Mucosa of stomach (tissue), 1 donor: ENCODE measurements at regions not wholly inside any gene's neighbourhood (a gene's known extent, or its start where the extent isn't known, plus 50 kb on each side); places are given as distances from the start of the nearest gene placed in this dataset.

Experiments
- H3K27me3 ChIP-seq: one replicate; pipeline ENCODE4 v1.7.0; 2013; ENCODE audit warnings: mild to moderate bottlenecking, low read length; ENCODE audit not compliant: control insufficient read depth, insufficient read depth
- H3K36me3 ChIP-seq: one replicate; pipeline ENCODE4 v1.7.0; 2013; ENCODE audit warnings: low read length; ENCODE audit not compliant: control insufficient read depth, insufficient read depth
- H3K4me1 ChIP-seq: one replicate; pipeline ENCODE4 v1.7.0; 2013; ENCODE audit warnings: mild to moderate bottlenecking, low read length; ENCODE audit not compliant: control insufficient read depth, insufficient read depth
- H3K4me3 ChIP-seq: one replicate; pipeline ENCODE4 v1.7.0; 2013; ENCODE audit warnings: low read length
- H3K9ac ChIP-seq: one replicate; pipeline ENCODE4 v1.7.0; 2013; ENCODE audit warnings: mild to moderate bottlenecking, low read length, moderate library complexity
- H3K9me3 ChIP-seq: one replicate; pipeline ENCODE4 v1.7.0; 2013; ENCODE audit warnings: mild to moderate bottlenecking, low read length, moderate library complexity; ENCODE audit not compliant: control insufficient read depth
- donor health status: Pancreatic carcinoma.

DNA sequence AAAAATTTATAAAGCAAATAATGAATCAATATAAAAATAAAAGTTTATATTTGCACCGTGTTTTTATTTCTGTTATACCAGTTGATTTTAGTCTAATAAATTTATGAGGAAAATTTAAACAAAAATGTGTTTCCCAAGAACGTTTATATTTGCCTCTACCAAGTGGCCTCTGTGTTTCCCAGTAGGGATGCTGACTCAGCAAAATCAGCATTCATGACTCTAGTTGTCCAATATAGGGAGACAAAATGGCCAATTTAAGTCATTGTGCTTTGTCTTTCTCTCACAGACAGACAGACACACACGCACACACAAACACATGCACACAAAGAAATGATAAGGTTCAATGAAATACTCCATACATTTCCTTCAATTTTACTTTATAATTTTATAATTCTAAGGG is 942.5 kb upstream of the ZWINT start:
- Histone ChIP-seq H3K4me1 (no peaks in the 10 kb centered on the region), H3K9ac (no peak overlapping the region), H3K4me3 (no peak overlapping the region), H3K27me3 (no peaks in the 10 kb centered on the region), H3K9me3 (no peaks in the 10 kb centered on the region), H3K36me3 (no peaks in the 10 kb centered on the region)

DNA sequence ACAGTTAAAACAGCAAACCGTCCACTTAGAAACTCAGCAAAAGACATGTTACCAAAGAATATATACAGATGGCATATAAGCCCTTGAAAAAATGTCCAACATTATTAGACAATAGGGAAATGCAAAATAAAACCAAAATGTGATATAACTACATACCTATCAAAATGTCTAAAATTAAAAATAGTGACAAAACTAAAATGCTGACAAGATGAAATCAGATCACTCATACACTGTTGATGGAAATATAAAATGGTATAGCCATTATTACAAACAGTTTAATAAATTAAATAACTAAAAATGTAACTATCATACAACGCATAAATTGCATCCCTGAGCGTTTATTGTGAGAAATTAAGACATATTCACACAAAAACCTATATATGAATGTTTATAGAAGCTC is 939.7 kb upstream of the ZWINT start:
- H3K4me1 ChIP-seq: no peaks in the 10 kb centered on the region
- no peak overlapping the region for H3K4me3 ChIP-seq
- no peak overlapping the region for H3K9ac ChIP-seq
- H3K9me3 ChIP-seq: no peaks in the 10 kb centered on the region
- no peaks in the 10 kb centered on the region for H3K36me3 ChIP-seq
- H3K27me3 ChIP-seq: no peaks in the 10 kb centered on the region

DNA sequence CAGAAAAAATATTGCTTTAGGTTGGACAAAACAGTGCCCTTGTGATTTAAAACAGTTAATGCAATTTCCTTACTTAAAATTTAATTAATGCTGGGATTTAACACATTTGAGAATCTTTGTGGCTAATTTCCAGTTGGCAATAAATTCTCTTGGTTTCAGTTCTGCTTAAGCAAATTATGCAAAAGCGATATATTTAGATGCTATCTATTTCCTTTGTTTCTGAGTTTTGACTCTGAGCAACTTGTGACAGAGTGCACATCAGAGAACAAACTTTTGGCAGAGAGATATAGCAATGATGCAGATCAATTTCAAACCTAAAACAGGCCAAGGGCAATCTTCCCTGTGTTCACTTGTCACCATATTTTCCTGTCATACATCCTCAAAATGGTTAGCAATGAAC is 933.6 kb upstream of the ZWINT start:
- Histone ChIP-seq H3K4me1 (no peaks in the 10 kb centered on the region), H3K9ac (no peak overlapping the region), H3K4me3 (no peak overlapping the region), H3K27me3 (no peaks in the 10 kb centered on the region), H3K36me3 (no peaks in the 10 kb centered on the region), H3K9me3 (no peaks in the 10 kb centered on the region)

DNA sequence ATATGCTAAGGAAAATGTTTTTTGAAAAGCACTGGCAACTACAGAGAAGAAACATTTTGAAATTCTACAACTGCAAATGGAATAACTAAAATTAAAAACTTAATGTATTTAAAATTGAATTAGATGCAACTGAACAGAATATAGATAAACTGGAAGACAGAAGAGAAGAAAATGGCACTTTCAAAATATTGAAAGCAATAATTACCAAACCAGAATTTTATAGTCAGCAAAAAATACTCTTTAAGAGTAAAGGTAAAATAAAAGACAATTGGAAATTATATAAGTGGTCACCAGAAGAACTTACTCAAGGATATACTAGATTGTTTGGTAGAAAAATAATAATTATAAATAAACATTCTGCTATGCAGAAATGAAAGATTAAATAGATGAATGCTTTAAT is 927.7 kb upstream of the ZWINT start:
- H3K27me3 ChIP-seq: no peaks in the 10 kb centered on the region
- H3K4me3 ChIP-seq: no peak overlapping the region
- no peaks in the 10 kb centered on the region for H3K36me3 ChIP-seq
- H3K4me1 ChIP-seq: no peaks in the 10 kb centered on the region
- H3K9ac ChIP-seq: no peak overlapping the region
- H3K9me3 ChIP-seq: no peaks in the 10 kb centered on the region

DNA sequence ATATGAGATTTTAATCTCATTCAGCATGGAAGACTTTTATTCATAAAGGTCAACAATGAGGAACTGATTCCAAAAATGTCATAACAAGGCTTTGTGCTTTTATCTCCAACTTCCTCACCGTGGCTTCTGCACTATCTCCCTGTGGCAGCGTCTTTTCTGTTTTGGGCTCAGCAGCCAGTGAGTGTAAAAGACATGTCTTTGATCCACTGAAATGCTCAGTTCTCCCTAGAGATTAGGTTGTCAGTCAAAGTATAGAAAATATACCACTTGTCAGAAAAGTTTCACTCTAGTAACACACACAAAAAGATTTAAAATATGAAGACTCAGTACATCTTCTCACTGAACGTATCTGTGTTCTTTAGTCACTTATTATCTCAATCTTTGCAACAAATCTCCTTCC is 901.8 kb upstream of the ZWINT start:
- no peak overlapping the region for H3K4me3 ChIP-seq
- no peaks in the 10 kb centered on the region for H3K36me3 ChIP-seq
- H3K4me1 ChIP-seq: no peaks in the 10 kb centered on the region
- H3K27me3 ChIP-seq: no peaks in the 10 kb centered on the region
- no peak overlapping the region for H3K9ac ChIP-seq
- H3K9me3 ChIP-seq: no peaks in the 10 kb centered on the region

DNA sequence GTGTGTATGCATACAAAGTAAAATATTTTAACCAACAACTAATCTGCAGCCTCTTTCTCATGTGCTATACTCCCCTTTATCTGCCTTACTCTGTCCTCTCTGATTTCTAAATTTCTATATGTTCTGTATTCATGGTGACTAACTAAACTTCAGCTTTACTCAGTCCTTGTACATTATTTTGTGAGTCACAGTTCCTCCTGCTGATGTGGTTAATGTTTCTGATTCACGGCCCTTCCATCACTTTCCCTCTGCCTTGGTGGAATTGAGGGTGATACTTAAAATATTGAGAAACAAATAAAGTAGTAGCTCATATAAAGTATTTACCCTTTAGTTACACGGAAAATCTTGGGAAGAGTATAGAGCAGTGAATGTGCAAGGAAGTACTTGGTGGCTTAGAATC is 899.1 kb upstream of the ZWINT start:
- H3K4me1 ChIP-seq: no peaks in the 10 kb centered on the region
- no peaks in the 10 kb centered on the region for H3K9me3 ChIP-seq
- H3K27me3 ChIP-seq: no peaks in the 10 kb centered on the region
- H3K4me3 ChIP-seq: no peak overlapping the region
- no peak overlapping the region for H3K9ac ChIP-seq
- no peaks in the 10 kb centered on the region for H3K36me3 ChIP-seq

DNA sequence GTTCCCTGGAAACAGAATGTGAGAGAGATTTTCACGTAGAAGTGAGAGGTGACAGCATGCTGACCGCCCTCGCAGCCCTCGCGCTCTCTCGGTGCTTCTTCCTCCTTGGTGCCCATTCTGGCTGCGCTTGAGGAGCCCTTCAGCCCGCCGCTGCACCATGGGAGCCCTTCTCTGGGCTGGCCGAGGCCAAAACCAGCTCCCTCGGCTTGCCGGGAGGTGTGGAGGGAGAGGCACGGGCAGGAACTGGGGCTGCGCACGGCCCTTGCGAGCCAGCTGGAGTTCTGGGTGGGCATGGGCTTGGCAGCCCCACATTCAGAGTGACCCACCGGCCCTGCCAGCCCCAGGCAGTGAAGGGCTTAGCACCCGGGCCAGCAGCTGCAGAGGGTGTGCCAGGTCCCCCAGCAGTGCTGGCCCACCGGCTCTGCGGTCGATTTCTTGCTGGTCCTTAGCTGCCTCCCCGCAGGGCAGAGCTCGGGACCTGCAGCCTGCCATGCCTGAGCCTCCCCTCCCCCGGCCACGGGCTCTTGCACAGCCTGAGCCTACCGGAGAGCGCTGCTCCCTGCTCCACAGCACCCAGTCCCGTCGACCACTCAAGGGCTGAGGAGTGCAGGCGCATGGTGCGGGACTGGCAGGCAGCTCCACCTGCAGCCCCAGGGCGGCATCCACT is 888.7 kb upstream of the ZWINT start:
- H3K9me3 ChIP-seq: no peaks in the 10 kb centered on the region
- H3K27me3 ChIP-seq: no peaks in the 10 kb centered on the region
- H3K36me3 ChIP-seq: no peaks in the 10 kb centered on the region
- H3K9ac ChIP-seq: no peak overlapping the region
- H3K4me1 ChIP-seq: no peaks in the 10 kb centered on the region
- no peak overlapping the region for H3K4me3 ChIP-seq

DNA sequence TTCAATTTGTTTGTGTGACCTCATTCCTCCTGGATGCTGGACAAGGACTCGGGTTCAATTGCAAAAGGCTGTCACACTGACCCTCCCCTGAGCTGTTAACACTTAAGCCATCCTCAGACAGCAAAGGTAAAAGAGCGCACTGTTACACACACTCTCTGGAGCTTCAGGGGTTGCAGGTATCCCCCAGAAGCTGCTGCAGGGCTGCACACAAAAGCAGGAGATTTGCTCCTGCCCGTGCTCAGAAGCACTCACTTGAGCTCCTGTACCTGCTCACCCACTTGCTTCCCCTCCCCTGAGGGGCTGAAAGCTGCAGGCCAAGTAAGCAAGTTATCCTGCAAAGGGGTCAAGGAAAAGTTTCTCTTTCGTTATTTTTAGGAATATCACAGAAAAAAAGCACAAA is 886.2 kb upstream of the ZWINT start:
- Histone ChIP-seq H3K9me3 (no peaks in the 10 kb centered on the region), H3K4me3 (no peak overlapping the region), H3K9ac (no peak overlapping the region), H3K4me1 (no peaks in the 10 kb centered on the region), H3K27me3 (no peaks in the 10 kb centered on the region), H3K36me3 (no peaks in the 10 kb centered on the region)

DNA sequence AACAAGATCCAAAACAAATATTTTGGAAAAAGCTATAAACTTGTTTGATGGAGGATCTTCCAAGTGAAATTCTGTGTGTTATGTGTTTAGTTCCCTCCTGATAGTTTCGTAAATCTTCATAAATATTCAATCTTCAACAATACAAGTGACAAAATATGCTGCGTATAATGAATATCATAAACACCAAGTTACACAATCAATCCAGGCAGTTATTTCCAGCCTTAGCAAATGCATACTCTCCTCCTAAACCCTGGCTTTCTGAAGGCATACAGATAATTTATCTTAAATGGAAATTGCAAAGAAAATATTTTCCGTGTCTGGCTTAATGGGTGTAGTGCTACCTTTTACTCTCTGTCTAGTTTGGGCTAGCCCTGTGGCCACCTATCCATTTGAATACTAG is 864.9 kb upstream of the ZWINT start:
- no peak overlapping the region for H3K9ac ChIP-seq
- no peaks in the 10 kb centered on the region for H3K36me3 ChIP-seq
- H3K9me3 ChIP-seq: peaks cover under 1% of the 10 kb centered on the region
- H3K4me1 ChIP-seq: no peaks in the 10 kb centered on the region
- no peaks in the 10 kb centered on the region for H3K27me3 ChIP-seq
- H3K4me3 ChIP-seq: no peak overlapping the region

DNA sequence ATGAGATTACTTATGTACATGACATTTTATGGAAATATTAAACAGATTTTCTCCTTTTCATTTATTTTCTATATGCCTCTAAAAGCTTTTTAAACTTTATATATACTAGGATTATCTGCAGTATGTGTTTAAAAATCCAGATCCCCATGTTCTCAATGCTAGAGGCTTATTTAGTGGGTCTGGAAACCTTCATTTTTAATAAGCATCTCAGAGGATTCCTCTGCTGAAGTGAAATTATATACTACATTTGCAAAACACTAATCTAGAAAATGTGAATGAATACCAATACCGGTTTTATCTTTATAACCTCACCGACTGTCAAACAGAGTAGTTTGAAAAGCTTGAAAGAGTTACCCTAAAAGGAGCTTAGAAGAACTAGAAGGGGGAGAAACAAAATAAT is 863.8 kb upstream of the ZWINT start:
- H3K27me3 ChIP-seq: no peaks in the 10 kb centered on the region
- no peak overlapping the region for H3K9ac ChIP-seq
- no peak overlapping the region for H3K4me3 ChIP-seq
- H3K36me3 ChIP-seq: no peaks in the 10 kb centered on the region
- H3K4me1 ChIP-seq: no peaks in the 10 kb centered on the region
- H3K9me3 ChIP-seq: no peaks in the 10 kb centered on the region

DNA sequence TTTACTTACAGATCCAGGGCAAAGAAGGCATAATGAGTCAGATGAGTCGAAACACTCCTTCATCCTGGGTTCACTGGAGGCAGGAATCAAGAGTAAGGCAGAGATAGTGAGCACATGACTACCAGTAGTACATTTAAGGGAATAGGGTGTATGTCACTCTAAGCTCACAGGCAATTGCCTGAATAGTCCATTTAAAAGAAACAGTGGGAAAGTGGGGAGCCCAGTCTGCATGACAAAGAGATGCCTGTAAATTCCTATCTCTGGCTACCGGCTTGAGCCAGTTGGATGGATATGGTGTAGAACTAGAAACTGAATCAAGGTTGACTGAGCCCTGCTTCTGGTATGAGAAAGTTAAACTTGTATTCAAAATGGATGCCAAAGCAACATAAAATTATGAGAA is 861.5 kb upstream of the ZWINT start:
- H3K36me3 ChIP-seq: no peaks in the 10 kb centered on the region
- no peaks in the 10 kb centered on the region for H3K4me1 ChIP-seq
- H3K27me3 ChIP-seq: no peaks in the 10 kb centered on the region
- H3K4me3 ChIP-seq: no peak overlapping the region
- no peaks in the 10 kb centered on the region for H3K9me3 ChIP-seq
- H3K9ac ChIP-seq: no peak overlapping the region

DNA sequence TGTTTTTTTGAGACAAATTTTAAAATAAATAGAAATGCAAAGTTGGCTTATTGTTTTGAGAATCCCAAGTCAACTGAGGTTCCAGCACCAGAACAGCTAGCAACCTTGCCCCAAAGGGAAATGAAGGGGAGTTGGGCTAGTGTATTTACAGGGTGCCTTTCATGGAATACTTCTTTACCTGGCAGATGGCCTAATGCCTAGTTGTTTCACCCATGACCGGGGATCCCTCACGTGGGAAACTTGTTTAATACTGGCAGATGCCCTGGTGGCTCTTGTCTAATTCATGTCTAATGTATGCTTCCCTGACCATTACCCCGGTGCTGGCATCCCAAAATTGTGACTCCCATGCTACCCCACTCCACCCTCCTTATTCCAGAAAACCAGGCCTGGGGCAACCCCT is 861.1 kb upstream of the ZWINT start:
- Histone ChIP-seq H3K4me1 (no peaks in the 10 kb centered on the region), H3K9me3 (no peaks in the 10 kb centered on the region), H3K36me3 (no peaks in the 10 kb centered on the region), H3K4me3 (no peak overlapping the region), H3K27me3 (no peaks in the 10 kb centered on the region), H3K9ac (no peak overlapping the region)

DNA sequence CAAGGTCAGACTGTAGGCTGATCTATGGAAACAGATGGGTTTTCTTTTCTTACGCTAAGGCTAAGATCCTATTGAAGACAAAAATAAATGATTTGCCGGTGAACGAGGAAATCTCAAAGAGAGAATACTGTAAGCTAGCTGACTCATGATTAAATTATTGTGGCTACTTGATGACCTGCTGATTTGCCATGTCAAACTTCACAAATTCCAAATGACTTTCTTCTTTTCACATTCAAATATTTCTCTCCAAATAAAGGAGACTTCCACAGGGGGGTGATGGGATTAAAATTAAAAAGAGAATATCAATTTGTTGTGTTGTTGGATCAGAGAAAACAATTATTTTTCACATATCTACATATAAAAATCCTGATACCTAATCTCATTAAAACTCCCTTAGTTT is 860.6 kb upstream of the ZWINT start:
- Histone ChIP-seq H3K4me1 (no peaks in the 10 kb centered on the region), H3K4me3 (no peak overlapping the region), H3K27me3 (no peaks in the 10 kb centered on the region), H3K9ac (no peak overlapping the region), H3K36me3 (no peaks in the 10 kb centered on the region), H3K9me3 (no peaks in the 10 kb centered on the region)
